ENCODE measurements at regions not wholly inside any gene's neighbourhood (a gene's known extent, or its start where the extent isn't known, plus 50 kb on each side); places are given as distances from the start of the nearest gene placed in this dataset.

GRCh38 chr12:114272605-114273004 lies 133.3 kb downstream of the TBX5 start:
- Histone ChIP-seq H3K36me3 (replicated peaks) (no peaks in the 10 kb centered on the region), H3K4me1 (peaks cover 21% of the 10 kb centered on the region)
- in situ Hi-C loops (cut with MboI; ENCODE audit: low sequenced_read_pairs), result no loop called here

GRCh38 chr12:114272071-114272470 lies 133.9 kb downstream of the TBX5 start:
- H3K4me1 ChIP-seq, result peaks cover 21% of the 10 kb centered on the region

More at GRCh38 chr12:114272605-114273004, 133.3 kb downstream of the TBX5 start:
- Histone ChIP-seq H3K9me3 (no peaks in the 10 kb centered on the region), H3K4me3 (no peak overlapping the region), H3K27me3 (ENCODE audit: low read depth) (peaks cover 19% of the 10 kb centered on the region; the same call in 1 of the 2 replicates)
- DNase-seq (ENCODE audit: low spot score in 2 of 2), result no peak

GRCh38 chr12:114269153-114269552 lies 136.8 kb downstream of the TBX5 start:
- DNase-seq (ENCODE audit: low spot score in 2 of 2), result peak in 1 of 2 experiments; percentile 18
- Histone ChIP-seq H3K9me3 (no peaks in the 10 kb centered on the region), H3K4me3 (no peak overlapping the region), H3K36me3 (replicated peaks) (no peaks in the 10 kb centered on the region), H3K27me3 (ENCODE audit: low read depth) (peaks cover 23% of the 10 kb centered on the region; the same call in 1 of the 2 replicates), H3K4me1 (no peaks in the 10 kb centered on the region; the same call in 1 of the 2 replicates)
- in situ Hi-C loops (cut with MboI; ENCODE audit: low sequenced_read_pairs), result no loop called here

More at GRCh38 chr12:114272071-114272470, 133.9 kb downstream of the TBX5 start:
- DNase-seq (ENCODE audit: low spot score in 2 of 2), result peak in 1 of 2 experiments; percentile 19
- in situ Hi-C loops (cut with MboI; ENCODE audit: low sequenced_read_pairs), result no loop called here
- Histone ChIP-seq H3K4me3 (no peak overlapping the region), H3K36me3 (replicated peaks) (no peaks in the 10 kb centered on the region), H3K9me3 (no peaks in the 10 kb centered on the region), H3K27me3 (ENCODE audit: low read depth) (peaks cover 23% of the 10 kb centered on the region; the same call in 1 of the 2 replicates)

DNA sequence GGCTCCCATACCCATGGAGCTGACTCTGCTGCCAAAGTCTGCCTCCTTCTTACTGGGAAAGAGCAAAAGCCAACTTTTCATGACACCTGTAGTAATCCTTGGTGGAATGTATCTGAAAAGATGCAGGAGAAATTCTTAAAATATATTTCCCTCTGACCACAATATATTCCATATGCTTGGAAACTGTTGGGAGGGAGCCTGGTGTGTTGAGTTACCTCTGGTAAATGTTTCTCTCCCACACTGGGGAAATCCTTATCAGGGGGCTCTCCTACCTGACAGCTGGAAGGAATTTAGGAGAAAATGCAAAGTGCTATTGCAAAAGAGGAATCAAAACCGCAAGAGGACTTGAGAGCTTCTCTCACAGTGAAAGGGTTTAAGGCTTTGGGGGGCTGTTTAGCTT lies 139.4 kb downstream of the TBX5 start:
- in situ Hi-C loops (cut with MboI; ENCODE audit: low sequenced_read_pairs), result no loop called here
- Histone ChIP-seq H3K4me1 (no peaks in the 10 kb centered on the region), H3K27me3 (ENCODE audit: low read depth) (peaks cover 21% of the 10 kb centered on the region; the same call in 1 of the 2 replicates), H3K9me3 (no peaks in the 10 kb centered on the region), H3K36me3 (replicated peaks) (no peaks in the 10 kb centered on the region), H3K4me3 (no peak overlapping the region)
- no peak for DNase-seq (ENCODE audit: low spot score in 2 of 2)

DNA sequence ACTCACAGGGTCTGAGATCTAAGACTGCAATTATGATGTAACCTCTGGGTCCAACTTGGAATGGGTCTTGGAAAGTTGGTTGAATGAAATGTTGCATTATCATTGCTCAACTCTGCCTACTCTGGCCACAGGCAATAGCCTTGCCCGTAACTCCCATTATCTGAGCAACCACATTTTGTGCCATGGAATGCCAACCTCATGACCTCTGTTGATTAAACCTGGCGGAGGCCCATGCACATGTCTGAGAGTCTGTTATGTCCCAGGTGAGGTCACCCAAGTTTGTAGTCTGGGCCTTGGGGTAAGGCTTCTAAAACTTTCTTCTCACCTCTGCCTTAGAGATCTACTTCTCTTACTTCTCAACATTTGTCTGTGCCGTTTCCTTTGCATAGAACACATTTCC lies 140.9 kb downstream of the TBX5 start:
- Histone ChIP-seq H3K36me3 (replicated peaks) (no peaks in the 10 kb centered on the region), H3K9me3 (no peaks in the 10 kb centered on the region), H3K27me3 (ENCODE audit: low read depth) (peaks cover 14% of the 10 kb centered on the region; the same call in 1 of the 2 replicates), H3K4me3 (no peak overlapping the region), H3K4me1 (no peaks in the 10 kb centered on the region)
- in situ Hi-C loops (cut with MboI; ENCODE audit: low sequenced_read_pairs), result no loop called here
- no peak for DNase-seq (ENCODE audit: low spot score in 2 of 2)

- H3K9me3 ChIP-seq, result no peaks in the 10 kb centered on the region
- H3K4me3 ChIP-seq, result no peak overlapping the region
- in situ Hi-C loops (cut with MboI; ENCODE audit: low sequenced_read_pairs), result no loop called here
- H3K36me3 ChIP-seq (replicated peaks), result no peaks in the 10 kb centered on the region
- H3K27me3 ChIP-seq (ENCODE audit: low read depth), result peaks cover 11% of the 10 kb centered on the region; the same call in 1 of the 2 replicates
- H3K4me1 ChIP-seq, result no peaks in the 10 kb centered on the region
- no peak for DNase-seq (ENCODE audit: low spot score in 2 of 2)
These were observed 142.7 kb downstream of the TBX5 start for GRCh38 chr12:114263056-114263805.

GRCh38 chr12:114257687-114258086 lies 148.3 kb downstream of the TBX5 start:
- in situ Hi-C loops (cut with MboI; ENCODE audit: low sequenced_read_pairs), result no loop called here
- no peak for DNase-seq (ENCODE audit: low spot score in 2 of 2)
- Histone ChIP-seq H3K4me1 (no peaks in the 10 kb centered on the region), H3K9me3 (no peaks in the 10 kb centered on the region), H3K4me3 (no peak overlapping the region), H3K36me3 (replicated peaks) (no peaks in the 10 kb centered on the region), H3K27me3 (ENCODE audit: low read depth) (no peaks in the 10 kb centered on the region)

- DNase-seq (ENCODE audit: low spot score in 2 of 2), result no peak
- H3K4me1 ChIP-seq, result no peaks in the 10 kb centered on the region
- H3K9me3 ChIP-seq, result no peaks in the 10 kb centered on the region
- H3K36me3 ChIP-seq (replicated peaks), result no peaks in the 10 kb centered on the region
- in situ Hi-C loops (cut with MboI; ENCODE audit: low sequenced_read_pairs), result no loop called here
- H3K27me3 ChIP-seq (ENCODE audit: low read depth), result peaks cover under 1% of the 10 kb centered on the region; the same call in 1 of the 2 replicates
- H3K4me3 ChIP-seq, result no peak overlapping the region
These were observed 150.9 kb downstream of the TBX5 start for GRCh38 chr12:114254998-114255397.

DNA sequence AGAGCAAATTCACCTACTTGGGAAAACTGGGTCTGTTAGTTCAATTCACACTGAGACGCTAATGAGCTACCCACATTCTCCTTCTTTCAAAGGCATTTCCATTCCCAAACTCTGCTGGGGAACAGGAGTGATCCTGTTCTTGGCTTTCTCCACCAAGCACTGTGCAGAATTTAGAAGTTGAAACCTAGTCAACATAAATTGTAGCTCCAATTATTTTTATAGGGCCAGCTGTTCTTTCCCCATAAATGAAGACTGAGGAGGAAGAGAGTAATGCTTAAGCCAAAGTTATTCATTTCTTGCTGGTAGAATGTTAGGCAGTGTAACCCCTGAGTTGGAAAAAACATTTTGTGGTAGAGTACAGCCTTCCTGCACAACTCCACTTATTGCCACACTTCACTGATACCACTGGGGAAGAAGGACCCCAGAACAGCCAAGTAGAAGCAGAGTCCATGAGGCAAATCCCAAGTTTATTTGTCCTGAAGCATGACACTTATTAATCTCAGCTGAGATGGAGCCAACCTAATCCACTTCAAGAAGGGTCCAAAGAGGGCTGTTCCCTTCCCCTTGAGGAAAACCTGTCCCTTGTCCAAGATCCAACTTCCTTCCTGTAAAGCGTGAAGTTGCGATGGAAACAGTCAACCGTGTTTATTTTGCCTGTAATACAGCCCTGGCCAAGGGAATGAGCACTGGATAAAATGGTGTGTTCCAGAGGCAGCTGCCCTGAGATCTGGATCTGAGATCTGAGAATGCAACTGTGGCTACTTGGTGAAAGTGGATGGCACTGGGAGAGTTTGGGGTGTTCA lies 151.8 kb downstream of the TBX5 start:
- H3K4me1 ChIP-seq, result no peaks in the 10 kb centered on the region
- H3K36me3 ChIP-seq (replicated peaks), result no peaks in the 10 kb centered on the region
- peaks cover 4% of the 10 kb centered on the region; the same call in 1 of the 2 replicates for H3K27me3 ChIP-seq (ENCODE audit: low read depth)
- DNase-seq (ENCODE audit: low spot score in 2 of 2), result no peak
- no peaks in the 10 kb centered on the region for H3K9me3 ChIP-seq
- in situ Hi-C loops (cut with MboI; ENCODE audit: low sequenced_read_pairs), result no loop called here
- H3K4me3 ChIP-seq, result no peak overlapping the region

GRCh38 chr12:114248527-114248926 lies 157.4 kb downstream of the TBX5 start:
- Histone ChIP-seq H3K36me3 (replicated peaks) (no peaks in the 10 kb centered on the region), H3K9me3 (no peaks in the 10 kb centered on the region), H3K27me3 (ENCODE audit: low read depth) (peaks cover 6% of the 10 kb centered on the region), H3K4me1 (no peaks in the 10 kb centered on the region), H3K4me3 (no peak overlapping the region)
- DNase-seq (ENCODE audit: low spot score in 2 of 2), result no peak
- in situ Hi-C loops (cut with MboI; ENCODE audit: low sequenced_read_pairs), result no loop called here

- Histone ChIP-seq H3K9me3 (no peaks in the 10 kb centered on the region), H3K27me3 (ENCODE audit: low read depth) (peaks cover 9% of the 10 kb centered on the region), H3K36me3 (replicated peaks) (no peaks in the 10 kb centered on the region), H3K4me3 (no peak overlapping the region), H3K4me1 (no peaks in the 10 kb centered on the region)
- DNase-seq (ENCODE audit: low spot score in 2 of 2), result no peak
- in situ Hi-C loops (cut with MboI; ENCODE audit: low sequenced_read_pairs), result no loop called here
These were observed 160.4 kb downstream of the TBX5 start for GRCh38 chr12:114245555-114245954.

- H3K36me3 ChIP-seq (replicated peaks), result no peaks in the 10 kb centered on the region
- H3K4me3 ChIP-seq, result no peak overlapping the region
- peaks cover 11% of the 10 kb centered on the region for H3K27me3 ChIP-seq (ENCODE audit: low read depth)
- H3K9me3 ChIP-seq, result no peaks in the 10 kb centered on the region
- peak in 1 of 2 experiments; percentile 44 for DNase-seq (ENCODE audit: low spot score in 2 of 2)
- in situ Hi-C loops (cut with MboI; ENCODE audit: low sequenced_read_pairs), result no loop called here
- H3K4me1 ChIP-seq, result no peaks in the 10 kb centered on the region
These were observed 163.9 kb downstream of the TBX5 start for GRCh38 chr12:114241973-114242434.

DNA sequence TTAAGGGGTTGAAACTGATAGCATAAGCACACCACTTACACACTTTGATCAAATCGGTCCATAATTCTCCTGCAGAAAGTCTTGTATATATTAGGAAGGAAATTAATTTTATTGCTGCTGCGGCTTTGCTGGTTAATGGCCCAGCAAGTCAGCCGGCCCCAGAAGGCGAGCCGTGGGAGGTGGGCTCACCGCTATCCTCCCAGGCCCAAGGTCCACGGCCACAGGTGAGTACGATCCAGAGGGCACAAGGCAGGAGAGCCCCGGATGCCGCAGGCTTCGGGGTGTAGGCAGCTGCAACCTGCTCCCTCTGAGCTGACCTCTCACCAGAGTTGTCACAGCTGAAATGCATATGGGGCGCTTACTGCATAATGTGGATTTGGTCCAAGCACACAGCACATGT lies 165.7 kb downstream of the TBX5 start:
- no peak overlapping the region for H3K4me3 ChIP-seq
- H3K9me3 ChIP-seq, result no peaks in the 10 kb centered on the region
- no peaks in the 10 kb centered on the region for H3K36me3 ChIP-seq (replicated peaks)
- peaks cover 11% of the 10 kb centered on the region for H3K27me3 ChIP-seq (ENCODE audit: low read depth)
- in situ Hi-C loops (cut with MboI; ENCODE audit: low sequenced_read_pairs), result no loop called here
- H3K4me1 ChIP-seq, result no peaks in the 10 kb centered on the region
- no peak for DNase-seq (ENCODE audit: low spot score in 2 of 2)

GRCh38 chr12:114238808-114239207 lies 167.1 kb downstream of the TBX5 start:
- H3K36me3 ChIP-seq (replicated peaks), result no peaks in the 10 kb centered on the region
- H3K27me3 ChIP-seq (ENCODE audit: low read depth), result peaks cover 9% of the 10 kb centered on the region; the same call in 1 of the 2 replicates
- H3K9me3 ChIP-seq, result no peaks in the 10 kb centered on the region
- H3K4me1 ChIP-seq, result no peaks in the 10 kb centered on the region
- in situ Hi-C loops (cut with MboI; ENCODE audit: low sequenced_read_pairs), result no loop called here
- no peak for DNase-seq (ENCODE audit: low spot score in 2 of 2)
- no peak overlapping the region for H3K4me3 ChIP-seq

Data from HAP-1 (cell line).